DMS79 treated with DMSO at 0.1 percent for 48 hours (cell line): ENCODE measurements at regions not wholly inside any gene's neighbourhood (a gene's known extent, or its start where the extent isn't known, plus 50 kb on each side); places are given as distances from the start of the nearest gene placed in this dataset.

Experiments
- DNase-seq: peaks from one replicate; lab custom pipeline; 2025; lab: John Stamatoyannopoulos, UW

DNA sequence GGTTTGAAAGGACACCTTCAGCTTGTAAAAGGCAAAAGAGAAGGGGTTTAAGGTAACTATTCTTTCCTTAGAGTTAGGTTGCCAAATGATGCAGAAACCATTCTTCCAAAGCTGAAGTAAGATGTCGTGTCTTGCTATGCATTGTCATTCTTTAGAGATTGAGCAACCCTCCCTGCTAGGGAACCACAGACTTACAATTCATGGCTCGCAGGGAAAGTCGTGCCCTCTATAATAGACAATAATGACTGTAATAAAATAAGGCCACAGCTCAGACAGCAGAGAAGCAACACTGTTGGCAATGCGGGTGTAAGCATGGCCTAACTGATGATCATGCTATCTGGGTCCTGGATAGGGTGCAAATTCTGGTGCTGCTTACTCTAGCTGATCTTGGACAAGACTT lies 129.6 kb upstream of the CDH13 start:
- DNase-seq, result no peak

DNA sequence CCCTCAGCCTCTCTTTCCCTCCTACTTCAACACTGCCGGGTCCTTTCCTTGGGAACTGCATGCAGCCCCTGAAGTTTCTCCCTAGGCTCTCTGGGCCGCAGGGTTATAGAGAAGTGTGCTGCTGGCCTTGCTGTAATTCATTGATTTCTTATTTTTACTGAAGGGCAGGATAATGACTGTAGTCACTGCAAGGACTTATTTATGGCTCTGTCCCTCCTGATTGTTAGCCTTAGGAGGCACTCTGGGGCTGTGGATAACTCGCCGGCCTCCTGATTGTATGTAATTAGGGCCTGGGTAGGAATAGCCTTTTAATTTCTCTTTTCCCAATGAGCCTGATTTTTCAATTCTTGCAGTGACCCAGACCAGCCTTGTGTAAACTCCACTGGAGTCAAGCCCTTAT lies 138.3 kb upstream of the CDH13 start:
- DNase-seq, result no peak

DNA sequence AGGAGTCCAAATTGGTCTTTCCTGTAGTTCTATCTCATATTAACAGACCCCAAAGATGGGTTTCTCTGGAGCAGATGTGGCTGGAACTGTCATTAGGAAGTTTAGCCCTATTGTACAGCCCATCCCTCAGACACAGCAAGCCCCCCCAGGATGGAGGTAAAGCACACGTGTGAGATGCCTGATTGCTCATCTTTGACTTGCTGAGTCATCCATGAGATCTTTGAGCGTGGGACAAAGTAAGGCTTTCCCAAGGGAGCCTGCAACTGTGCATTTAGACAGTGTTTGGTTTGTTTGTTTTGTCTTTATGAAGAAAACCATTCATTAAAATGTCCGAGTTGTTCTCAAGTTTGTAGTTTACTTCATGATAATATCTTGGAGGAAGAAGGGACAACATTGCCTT lies 145.3 kb upstream of the CDH13 start:
- DNase-seq, result no peak

DNA sequence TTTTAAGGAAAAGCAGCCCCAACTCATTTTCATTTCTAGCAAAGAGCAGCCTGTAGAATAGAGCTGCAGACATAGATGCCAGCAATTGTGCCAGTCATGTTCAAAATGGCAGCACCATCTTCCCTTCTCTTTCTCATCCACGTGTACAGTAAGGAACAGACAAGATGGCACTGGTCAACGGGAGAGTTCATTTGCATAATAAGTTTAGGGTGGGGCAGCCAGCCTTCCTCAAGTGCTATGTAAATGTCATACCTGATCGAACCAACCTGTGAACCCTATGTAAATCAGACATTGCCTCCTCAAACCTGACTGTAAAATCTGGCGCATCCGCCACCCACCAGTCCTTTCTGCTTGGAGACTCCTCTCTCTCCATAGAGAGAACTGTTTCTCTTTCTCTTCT lies 150.0 kb upstream of the CDH13 start:
- no peak for DNase-seq

DNA sequence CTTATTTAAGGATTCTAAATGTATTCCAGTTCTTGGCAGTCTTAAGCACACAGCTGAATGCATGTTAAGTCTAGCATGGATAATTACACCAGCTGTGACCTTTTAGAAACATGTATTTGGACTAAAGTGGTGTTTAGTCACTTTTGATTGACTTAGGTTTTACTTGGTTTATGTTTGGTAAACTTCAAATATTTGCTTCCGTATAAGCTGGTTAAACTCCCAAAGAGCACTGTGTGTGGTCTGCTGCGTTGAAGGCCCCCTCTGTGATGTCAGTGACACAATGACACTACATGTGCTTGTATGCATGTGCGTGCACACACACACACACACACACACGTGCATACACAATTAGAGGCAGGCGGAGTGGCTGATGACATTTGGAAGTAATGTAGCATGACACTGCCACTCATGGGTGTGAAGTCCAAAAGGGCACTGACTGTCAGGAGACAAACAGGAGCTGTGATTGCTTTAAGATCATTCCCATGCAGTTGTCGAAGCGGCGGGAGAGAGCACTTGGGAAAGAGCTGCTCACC lies 156.1 kb upstream of the CDH13 start:
- DNase-seq, result no peak

DNA sequence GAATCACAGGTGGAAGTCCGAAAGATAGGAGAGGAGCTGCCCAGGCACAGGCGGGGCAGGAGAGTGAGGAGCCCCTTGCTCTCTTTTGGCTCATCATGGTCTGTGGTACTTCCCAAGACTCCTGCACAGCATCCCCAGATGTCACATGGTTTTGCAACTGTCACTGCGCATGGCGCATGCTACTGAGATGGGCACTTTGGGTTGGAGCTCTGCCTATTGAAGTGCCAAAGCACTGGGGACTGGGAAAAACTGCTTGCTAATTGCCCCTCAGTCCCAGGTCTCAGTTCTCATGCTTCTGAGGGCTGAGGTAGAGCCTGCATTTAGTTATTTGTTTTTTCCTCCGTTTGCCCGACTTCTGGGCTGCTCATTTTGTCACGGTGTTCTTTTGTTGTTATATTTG lies 156.8 kb upstream of the CDH13 start:
- no peak for DNase-seq

DNA sequence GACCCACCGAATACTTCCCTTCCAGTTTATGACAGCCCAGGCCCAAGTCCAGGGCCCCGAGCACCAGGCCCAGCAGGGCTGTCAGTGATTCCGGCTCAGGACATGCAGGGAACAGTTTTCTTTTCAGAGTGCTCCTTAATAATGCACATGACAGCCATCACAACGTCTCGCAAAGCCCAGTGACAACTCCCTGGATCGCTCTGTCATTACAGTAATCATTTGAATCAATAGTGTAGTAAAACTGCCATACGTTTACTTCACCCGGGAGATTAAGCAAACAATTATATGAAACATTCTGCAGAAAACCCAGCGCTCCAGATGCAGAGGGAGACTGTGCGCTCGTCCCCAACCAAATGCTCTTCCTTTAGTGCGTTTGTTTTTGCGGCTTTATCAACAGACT lies 162.6 kb upstream of the CDH13 start:
- DNase-seq, result no peak

DNA sequence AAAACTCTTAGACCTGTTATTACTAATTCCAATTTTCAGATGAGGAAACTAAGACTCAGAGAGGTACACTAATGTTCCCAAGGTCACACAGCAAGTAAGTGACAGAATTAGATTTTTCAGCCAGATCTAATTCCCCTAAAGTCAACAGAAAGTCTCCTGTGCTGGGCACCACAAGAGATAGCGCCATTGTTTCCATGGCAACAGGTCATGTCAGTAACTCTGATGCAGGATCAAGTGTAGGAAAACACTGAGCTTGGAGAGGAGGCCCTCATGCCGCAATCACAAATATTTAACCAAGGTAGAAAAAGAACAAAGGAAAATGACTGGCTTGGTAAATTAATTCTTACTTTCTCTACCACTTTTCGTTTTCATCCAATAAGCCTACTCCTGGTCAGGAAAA lies 166.0 kb upstream of the CDH13 start:
- no peak for DNase-seq

DNA sequence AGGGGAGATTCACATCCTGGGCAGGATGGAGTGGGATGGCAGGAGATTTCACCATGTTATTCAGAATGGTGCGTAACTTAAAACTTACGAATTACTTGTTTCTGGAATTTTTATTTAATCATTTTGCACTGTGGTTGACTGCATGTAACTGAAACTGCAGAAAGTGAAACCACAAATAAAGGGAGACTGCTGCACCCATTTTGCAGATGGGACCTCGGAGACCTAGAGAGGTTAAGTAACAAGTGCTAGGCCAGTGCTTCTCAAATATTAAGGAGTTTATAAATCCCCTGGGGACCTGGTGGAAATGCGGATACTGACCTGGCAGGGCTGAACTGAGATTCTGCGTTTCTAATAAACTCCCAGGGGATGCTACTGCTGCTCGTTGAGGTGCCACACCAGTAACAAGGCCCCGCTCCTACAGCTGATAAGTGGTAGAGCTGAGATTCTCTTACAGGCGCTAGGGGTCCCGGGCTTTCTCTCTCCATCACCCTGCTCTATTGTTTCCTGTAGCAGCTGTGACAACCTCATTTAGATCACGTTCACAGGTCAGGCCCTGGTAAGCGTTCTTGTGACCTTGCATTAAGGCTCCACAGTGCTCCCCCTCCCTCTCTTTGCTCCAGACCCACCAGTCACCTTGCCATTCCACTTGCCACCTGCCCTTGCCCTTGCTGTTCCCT lies 167.1 kb upstream of the CDH13 start:
- no peak for DNase-seq

DNA sequence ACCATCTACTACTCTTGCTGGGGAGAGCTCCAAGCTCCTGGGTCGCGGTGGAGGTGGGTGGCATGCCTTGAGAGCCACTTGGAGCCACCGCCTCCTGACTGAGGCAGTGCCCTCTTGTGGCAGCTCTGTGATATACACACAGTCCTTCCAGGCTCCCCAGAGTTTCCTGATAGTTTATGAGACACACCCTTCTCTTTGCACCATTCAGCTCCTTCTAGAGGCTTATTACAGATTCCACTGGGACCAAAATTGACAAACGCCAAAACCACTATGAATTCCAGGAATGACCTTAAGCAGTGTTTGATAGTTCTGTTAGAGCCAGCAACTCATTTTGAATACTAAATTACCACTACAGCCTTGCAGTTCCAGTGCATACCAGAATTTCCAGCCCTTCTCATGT lies 170.1 kb upstream of the CDH13 start:
- DNase-seq, result peak; percentile 0

DNA sequence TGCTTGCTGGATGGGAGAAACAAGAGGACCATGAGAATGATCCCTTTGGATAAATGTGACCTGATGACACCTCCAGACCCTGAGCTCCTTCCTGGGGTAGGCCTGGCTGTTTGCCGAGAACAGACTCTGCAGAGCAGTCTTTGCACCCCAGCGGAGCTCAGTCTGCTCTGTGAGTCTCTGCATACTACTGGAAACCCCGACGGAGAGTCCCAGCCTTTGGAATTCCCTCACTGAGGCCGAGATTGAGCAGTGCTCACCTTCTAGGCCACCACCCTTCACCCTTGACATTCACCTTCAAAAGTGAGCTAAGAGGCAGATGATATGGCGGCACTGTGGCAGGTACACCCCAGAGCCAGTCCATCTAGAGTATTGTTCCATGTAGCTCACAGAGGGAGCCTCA lies 172.2 kb upstream of the CDH13 start:
- no peak for DNase-seq

DNA sequence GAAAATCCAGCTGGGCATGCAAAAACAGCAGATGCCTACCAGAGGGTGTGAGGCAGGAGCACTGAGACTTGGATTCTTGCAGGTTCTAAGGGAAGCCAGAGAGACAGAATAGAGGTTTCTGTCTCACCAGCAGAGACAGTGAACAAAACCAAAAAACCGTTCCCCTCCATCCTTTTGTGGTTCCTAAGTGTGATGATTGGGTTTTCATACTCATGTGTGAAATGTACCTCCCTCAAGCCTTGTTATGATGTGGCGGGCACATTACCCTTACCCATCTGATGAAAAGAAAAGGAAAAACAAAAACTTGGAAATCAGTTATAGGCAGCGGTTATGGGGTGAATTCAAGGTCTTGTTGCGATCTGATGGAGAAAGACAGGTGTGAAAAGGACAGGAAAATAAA lies 172.6 kb upstream of the CDH13 start:
- DNase-seq, result no peak

DNA sequence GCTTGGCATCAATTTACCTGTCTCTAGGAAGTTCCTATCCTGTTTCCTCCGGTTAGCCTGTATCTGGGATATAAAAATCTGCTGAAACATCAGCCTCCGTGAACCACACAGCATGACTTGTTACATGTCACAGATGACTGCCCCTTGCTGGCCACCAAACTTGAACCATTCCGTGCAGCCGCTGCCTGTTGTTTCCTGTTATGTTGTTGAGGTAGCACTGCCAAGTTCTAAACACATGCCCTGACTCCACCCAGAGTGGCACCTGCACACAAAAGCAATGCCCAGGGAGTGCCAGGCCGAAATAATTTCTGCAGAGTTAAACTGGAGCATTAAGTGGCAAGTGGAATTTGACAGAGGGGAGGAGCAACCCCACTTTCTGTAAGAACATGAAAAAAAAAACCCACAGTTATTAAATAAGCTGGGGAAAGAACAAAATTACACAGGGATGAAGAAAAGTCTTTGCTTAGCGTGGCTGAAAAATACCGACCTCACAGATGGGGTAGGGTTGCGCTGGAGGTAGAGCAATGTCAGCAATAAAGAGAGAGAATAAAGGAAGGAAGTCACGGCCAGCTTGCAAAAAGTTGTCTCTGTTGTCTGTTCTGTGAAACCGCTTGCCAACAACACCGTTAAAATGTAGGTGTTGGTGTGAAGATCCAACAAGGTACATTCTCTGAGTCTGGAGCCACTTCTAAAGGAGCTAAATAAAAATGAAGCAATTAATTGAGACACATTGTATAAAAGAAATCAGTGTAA lies 174.6 kb upstream of the CDH13 start:
- no peak for DNase-seq

DNA sequence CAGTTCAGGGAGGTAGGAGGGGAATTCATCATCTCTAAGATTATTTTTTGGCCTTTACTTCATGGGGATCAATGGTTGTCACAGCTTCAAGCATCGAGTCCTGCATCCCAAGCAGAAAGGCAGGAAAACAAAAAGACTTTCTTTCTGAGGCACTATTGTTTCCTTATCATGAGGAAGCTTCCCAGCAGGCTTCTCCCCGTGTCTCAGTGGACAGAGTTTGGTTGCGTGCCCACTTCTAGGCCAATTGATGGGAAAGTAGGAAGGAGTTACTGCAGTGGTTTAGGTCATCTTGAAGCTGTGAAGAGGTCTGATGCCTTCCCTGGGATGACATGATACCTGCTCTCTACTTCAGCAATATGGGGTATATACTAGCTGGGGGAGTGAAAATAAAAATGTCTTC lies 175.3 kb upstream of the CDH13 start:
- no peak for DNase-seq

DNA sequence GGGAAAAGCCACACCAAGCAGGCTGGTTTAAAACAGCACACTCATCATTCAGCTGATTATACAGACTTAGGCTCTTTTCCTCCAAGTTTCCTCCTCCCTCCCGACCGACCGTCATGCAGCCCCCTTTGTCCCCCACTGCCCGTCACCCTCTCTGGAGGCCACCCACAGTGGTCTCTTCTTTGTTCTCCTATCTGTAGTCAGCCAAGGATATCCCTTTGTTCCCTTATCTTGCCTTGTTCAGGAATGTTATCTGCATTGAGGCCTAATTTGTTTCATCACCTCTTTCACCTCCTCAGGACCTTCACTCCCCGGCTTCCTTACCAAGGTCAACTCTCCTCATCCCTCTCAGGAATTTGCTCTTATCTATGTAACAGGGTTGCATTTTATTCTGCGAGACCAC lies 186.4 kb upstream of the CDH13 start:
- DNase-seq, result no peak

DNA sequence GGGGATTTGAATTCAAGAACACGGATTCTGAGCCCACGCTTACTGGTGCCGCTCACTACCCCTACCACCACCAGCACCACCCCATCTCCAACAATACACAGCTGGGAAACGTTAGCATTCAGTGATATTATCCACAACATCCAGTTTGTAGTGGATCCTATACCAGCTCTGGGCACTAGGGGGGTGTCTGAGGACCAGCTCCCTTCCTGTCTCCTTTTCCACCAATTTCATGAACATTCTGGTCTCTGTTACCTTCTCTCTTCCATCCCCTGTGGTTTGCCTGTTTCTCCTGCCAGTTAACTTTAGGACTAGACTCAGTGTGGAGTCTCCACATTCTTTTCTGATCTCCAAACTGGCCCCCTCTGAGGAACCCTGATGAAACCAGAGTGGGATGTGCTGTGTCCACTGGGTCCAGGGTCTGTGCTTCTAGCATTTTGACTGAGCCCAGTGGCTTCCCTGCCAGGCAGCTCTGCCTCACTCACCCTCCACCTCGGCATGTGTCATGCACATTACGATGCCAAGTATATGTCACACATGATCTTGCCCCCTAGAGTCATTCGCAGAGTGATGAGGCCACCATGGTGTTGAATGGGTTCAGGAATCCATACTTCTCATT lies 187.0 kb upstream of the CDH13 start:
- no peak for DNase-seq

DNA sequence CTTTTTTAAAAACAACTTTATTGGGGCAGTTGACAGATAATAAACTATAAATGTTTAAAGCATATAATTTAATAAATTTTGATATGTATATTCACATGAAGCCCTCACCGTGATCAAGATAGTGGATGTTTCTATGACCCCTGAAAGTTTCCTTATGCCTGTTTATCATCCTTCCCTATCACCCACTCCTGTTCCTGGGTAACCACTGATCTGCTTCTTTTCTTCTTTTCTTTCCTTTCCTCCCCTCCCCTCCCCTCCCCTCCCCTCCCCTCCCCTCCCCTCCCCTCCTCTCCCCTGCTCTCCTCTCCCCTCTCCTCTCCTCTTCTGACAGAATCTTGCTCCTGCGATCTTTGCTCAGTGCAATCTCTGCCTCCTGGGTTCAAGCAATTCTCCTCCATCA lies 193.7 kb upstream of the CDH13 start:
- DNase-seq, result no peak

DNA sequence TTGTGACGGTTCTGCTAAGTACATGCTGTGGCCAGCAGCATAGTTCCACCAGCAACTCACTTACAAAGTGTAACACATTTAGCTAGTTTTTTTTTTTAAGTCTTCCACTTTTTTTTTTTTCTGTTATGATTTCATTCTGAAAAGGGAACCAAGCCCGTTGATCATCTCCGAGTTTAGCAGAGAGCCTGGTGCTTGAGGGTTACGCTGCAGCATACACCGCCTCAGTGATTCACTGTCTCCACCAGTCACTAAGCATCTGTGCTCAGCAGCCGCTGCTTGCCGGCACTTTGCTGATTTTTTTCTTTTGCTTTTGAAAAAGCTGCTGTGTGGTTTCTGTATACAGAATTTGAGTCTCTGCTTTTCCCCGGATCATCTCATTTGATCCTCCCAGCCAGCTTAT lies 194.5 kb upstream of the CDH13 start:
- DNase-seq, result no peak

DNA sequence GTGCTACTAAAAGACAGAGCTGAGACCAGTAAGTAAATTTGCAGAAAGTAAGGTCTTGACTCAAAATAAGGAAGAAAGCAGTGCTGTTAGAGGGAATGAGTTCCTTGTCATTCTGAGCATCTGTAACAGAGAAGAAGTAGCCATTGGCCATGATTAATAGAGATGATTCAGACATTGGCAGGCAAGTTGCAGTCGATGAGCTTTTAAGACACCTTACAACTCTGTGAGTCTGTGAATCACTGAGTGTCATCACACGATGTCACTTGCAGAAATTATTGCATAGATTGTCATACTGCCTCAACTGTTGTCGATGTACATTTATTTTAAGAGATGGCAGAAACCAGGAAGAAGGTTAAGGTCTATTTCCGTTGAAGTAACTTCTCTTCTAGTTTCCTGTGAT lies 201.1 kb upstream of the CDH13 start:
- no peak for DNase-seq

DNA sequence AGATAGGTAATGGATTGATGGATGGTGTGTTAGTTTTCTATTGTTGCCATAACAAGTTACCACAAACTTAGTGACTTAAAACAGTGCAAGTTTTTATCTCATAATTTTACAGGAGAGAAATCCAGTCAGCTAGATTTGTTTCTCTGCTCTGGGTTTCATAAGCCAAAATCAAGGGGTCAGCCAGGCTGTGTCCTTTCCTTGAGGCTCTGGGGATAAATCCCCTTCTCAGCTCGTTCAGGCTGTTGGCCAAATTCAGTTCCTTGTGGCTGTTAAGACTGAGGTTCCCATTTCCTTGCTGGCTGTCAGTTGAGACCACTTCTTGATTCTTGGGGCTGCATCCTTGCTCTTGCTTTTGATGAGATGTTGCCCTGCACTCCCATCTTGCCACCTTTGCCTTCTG lies 204.9 kb upstream of the CDH13 start:
- DNase-seq, result no peak

DNA sequence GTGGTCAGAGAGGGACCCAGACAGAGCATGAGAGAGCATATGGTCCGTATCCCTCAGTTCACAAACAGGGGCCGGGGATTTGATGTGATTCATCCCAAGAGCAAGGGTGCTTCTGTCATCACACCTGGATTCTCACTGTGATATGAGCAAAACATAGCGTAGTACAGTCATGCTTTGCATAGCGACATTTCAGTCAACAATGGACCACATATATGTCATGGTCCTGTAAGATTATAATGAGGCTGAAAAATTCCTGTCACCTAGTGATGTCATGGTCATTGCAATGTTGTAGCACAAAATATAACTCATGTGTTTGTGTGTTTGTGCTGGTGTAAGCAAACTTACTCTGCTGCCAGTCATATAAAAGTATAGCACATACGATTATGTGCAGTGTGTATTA lies 207.4 kb upstream of the CDH13 start:
- DNase-seq, result no peak

DNA sequence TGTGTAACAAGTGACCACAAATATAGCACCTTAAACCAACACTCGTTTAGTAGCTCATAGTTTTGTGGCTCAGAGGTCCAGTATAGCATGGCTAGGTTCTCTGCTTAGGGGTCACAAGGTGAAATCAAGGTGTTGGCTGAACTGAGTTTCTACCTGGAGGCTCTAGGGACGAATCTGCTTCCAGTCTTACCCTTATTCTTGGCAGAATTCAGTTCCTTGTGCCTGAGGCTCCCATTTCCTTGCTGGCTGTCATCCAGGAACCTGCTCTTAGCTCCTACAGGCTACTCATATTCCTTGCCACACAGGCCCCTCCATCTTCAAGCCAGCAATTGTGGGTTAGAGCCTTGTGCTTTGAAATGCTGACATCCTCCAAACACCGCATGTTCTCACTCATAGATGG lies 212.3 kb upstream of the CDH13 start:
- DNase-seq, result no peak

DNA sequence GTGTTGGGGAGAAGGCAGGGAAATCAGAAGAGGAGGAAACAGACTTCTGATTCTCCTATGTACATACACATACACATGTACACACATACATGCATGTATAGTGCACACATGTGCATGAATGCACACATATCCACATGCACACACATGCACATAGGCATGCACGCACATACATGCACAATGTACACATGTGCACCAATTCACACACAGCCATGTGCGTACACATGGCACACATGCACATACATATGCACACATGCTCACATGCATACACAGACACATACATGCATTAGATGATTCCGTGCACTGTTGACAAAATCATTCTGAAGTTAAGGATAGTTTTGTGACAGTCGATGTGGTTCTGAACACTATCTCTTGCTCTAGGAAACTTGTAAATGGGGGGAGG lies 214.0 kb upstream of the CDH13 start:
- no peak for DNase-seq
